Kidney (tissue), 13 donors: ENCODE measurements at regions not wholly inside any gene's neighbourhood (a gene's known extent, or its start where the extent isn't known, plus 50 kb on each side); places are given as distances from the start of the nearest gene placed in this dataset.

Source experiments
- DNase-seq, 5 donors: peaks; one replicate each; pipeline ENCODE4 v3.0.0-alpha.2; 2013 to 2020
- FAIRE-seq: peaks from 2 replicates; lab custom pipeline; 2012; peaks lifted over from hg19 to GRCh38; lab: Jason Lieb, UNC
- H3K27ac ChIP-seq, 2 donors: one replicate each; pipeline ENCODE4 v1.7.0; 2013; ENCODE audit warnings: low read depth in 2 of 2, low read length in 2 of 2, inconsistent platforms in 1 of 2
- H3K27me3 ChIP-seq: one replicate; pipeline ENCODE4 v1.7.1; 2013; ENCODE audit warnings: low read length, inconsistent platforms; ENCODE audit not compliant: control insufficient read depth, insufficient read depth
- H3K36me3 ChIP-seq, 3 donors: one replicate each; pipeline versions ENCODE4 v1.7.0 to v1.7.1; 2013; ENCODE audit warnings: low read length in 3 of 3, control low read depth in 1 of 3, inconsistent platforms in 1 of 3; ENCODE audit not compliant: insufficient read depth in 3 of 3, control insufficient read depth in 2 of 3
- H3K4me1 ChIP-seq, 3 donors: one replicate each; pipeline versions ENCODE4 v1.7.0 to v1.7.1; 2013; ENCODE audit warnings: low read length in 3 of 3, inconsistent platforms in 1 of 3, low read depth in 1 of 3; ENCODE audit not compliant: control insufficient read depth in 2 of 3, insufficient read depth in 2 of 3
- H3K4me3 ChIP-seq, 3 donors: one replicate each; pipeline versions ENCODE4 v1.7.0 to v1.8.1; 2013; ENCODE audit warnings: low read length in 3 of 3, control low read depth in 1 of 3, inconsistent platforms in 1 of 3
- H3K9ac ChIP-seq, 3 donors: one replicate each; pipeline versions ENCODE4 v1.7.0 to v1.7.1; 2013; ENCODE audit warnings: low read length in 3 of 3, control low read depth in 1 of 3, inconsistent platforms in 1 of 3
- H3K9me3 ChIP-seq, 3 donors: one replicate each; pipeline versions ENCODE4 v1.7.0 to v1.7.1; 2013; ENCODE audit warnings: low read length in 3 of 3, control low read depth in 1 of 3, inconsistent platforms in 1 of 3; ENCODE audit not compliant: control insufficient read depth in 2 of 3, insufficient read depth in 1 of 3
- CTCF ChIP-seq: IDR thresholded peaks from 3 replicates; pipeline ENCODE4 v1.5.1; 2012; ENCODE audit warnings: mild to moderate bottlenecking, moderate library complexity, borderline replicate concordance; ENCODE audit not compliant: insufficient read depth; ENCODE audit errors: extremely low read depth
- intact Hi-C: fragments of 100-400 bp; cut with DNase I; formaldehyde crosslinking; loops from one replicate; pipeline ENCODE4 v1.11.1; 2022
- donor health status: control.
- donor health status: control.
- donor health status: control.
- donor health status: control.
- donor health status: control.
- donor health status: DM: yes; HTN: yes; CAD: no.
- donor health status: Normal renal cell carcinoma (clear cell type).

- Histone ChIP-seq H3K27ac (no peak overlapping the region), H3K36me3 (no peaks in the 10 kb centered on the region), H3K9ac (no peak overlapping the region), H3K4me1 (no peaks in the 10 kb centered on the region), H3K4me3 (no peak overlapping the region), H3K9me3 (no peaks in the 10 kb centered on the region), H3K27me3 (no peaks in the 10 kb centered on the region)
- DNase-seq (no peak), FAIRE-seq (no peak)
- TF ChIP-seq CTCF: no peak
- intact Hi-C loops: no loop called here
Observed at GRCh38 chr13:105220881-105221280, 1314.6 kb downstream of the EFNB2 start.

GRCh38 chr13:105220063-105220462 lies 1315.4 kb downstream of the EFNB2 start:
- H3K4me1 ChIP-seq: no peaks in the 10 kb centered on the region
- no peak for TF ChIP-seq CTCF
- no peaks in the 10 kb centered on the region for H3K27me3 ChIP-seq
- DNase-seq (no peak), FAIRE-seq (no peak)
- no peak overlapping the region for H3K27ac ChIP-seq
- no peak overlapping the region for H3K4me3 ChIP-seq
- no peaks in the 10 kb centered on the region for H3K36me3 ChIP-seq
- intact Hi-C loops: no loop called here
- H3K9me3 ChIP-seq: no peaks in the 10 kb centered on the region
- H3K9ac ChIP-seq: no peak overlapping the region

- H3K36me3 ChIP-seq: no peaks in the 10 kb centered on the region
- no peak for FAIRE-seq
- no peak overlapping the region for H3K9ac ChIP-seq
- H3K27me3 ChIP-seq: no peaks in the 10 kb centered on the region
- DNase-seq: no peak
- no peak overlapping the region for H3K4me3 ChIP-seq
- no peaks in the 10 kb centered on the region for H3K9me3 ChIP-seq
- intact Hi-C loops: no loop called here
- H3K27ac ChIP-seq: no peak overlapping the region
- no peak for TF ChIP-seq CTCF
- H3K4me1 ChIP-seq: no peaks in the 10 kb centered on the region
Observed at GRCh38 chr13:105219651-105220050, 1315.8 kb downstream of the EFNB2 start.

- H3K4me3 ChIP-seq: no peak overlapping the region
Observed at GRCh38 chr13:105213512-105213911, 1322.0 kb downstream of the EFNB2 start.

More at GRCh38 chr13:105213512-105213911, 1322.0 kb downstream of the EFNB2 start:
- no peak for TF ChIP-seq CTCF
- Histone ChIP-seq H3K27me3 (no peaks in the 10 kb centered on the region), H3K36me3 (no peaks in the 10 kb centered on the region), H3K9ac (no peak overlapping the region), H3K27ac (no peak overlapping the region), H3K9me3 (no peaks in the 10 kb centered on the region), H3K4me1 (no peaks in the 10 kb centered on the region)
- intact Hi-C loops: no loop called here
- FAIRE-seq: no peak
- DNase-seq: no peak
